ENCODE measurements at regions not wholly inside any gene's neighbourhood (a gene's known extent, or its start where the extent isn't known, plus 50 kb on each side); places are given as distances from the start of the nearest gene placed in this dataset.

- FAIRE-seq (no peak), DNase-seq (no peak), ATAC-seq (no peak)
- H3K4me3 ChIP-seq: no peak overlapping the region
- no peak for TF ChIP-seq CTCF (IDR thresholded peaks at IDR 0.05)
- H3K27me3 ChIP-seq: no peaks in the 10 kb centered on the region
- H3K36me3 ChIP-seq: no peaks in the 10 kb centered on the region
- H3K9me3 ChIP-seq: no peaks in the 10 kb centered on the region
- no peak overlapping the region for H3K27ac ChIP-seq
- intact Hi-C loops (cut with DNase I): no loop called here
- no peaks in the 10 kb centered on the region for H3K4me1 ChIP-seq
Measured at GRCh38 chr5:33311893-33312292, 128.9 kb upstream of the TARS1 start.

GRCh38 chr5:33312571-33313549, 127.9 kb upstream of the TARS1 start:
- intact Hi-C loops (cut with DNase I): no loop called here
- WGBS, 2 donors: 83 to 97% methylated on average over 4 of the region's 4 CpGs

GRCh38 chr5:33315189-33315588, 125.6 kb upstream of the TARS1 start:
- no peaks in the 10 kb centered on the region for H3K9me3 ChIP-seq
- WGBS, 2 donors: 66 to 83% methylated on average over 1 of the region's 1 CpG
- FAIRE-seq (no peak), ATAC-seq (no peak), DNase-seq (no peak)
- H3K27me3 ChIP-seq: no peaks in the 10 kb centered on the region
- intact Hi-C loops (cut with DNase I): no loop called here
- TF ChIP-seq CTCF (IDR thresholded peaks at IDR 0.05): no peak
- no peak overlapping the region for H3K27ac ChIP-seq
- no peaks in the 10 kb centered on the region for H3K36me3 ChIP-seq
- no peaks in the 10 kb centered on the region for H3K4me1 ChIP-seq
- H3K4me3 ChIP-seq: no peak overlapping the region

More at GRCh38 chr5:33312571-33313549, 127.9 kb upstream of the TARS1 start:
- Histone ChIP-seq H3K4me3 (no peak overlapping the region), H3K27ac (no peak overlapping the region), H3K4me1 (no peaks in the 10 kb centered on the region), H3K36me3 (no peaks in the 10 kb centered on the region), H3K27me3 (no peaks in the 10 kb centered on the region), H3K9me3 (no peaks in the 10 kb centered on the region)
- FAIRE-seq (peak; percentile 39), ATAC-seq (no peak), DNase-seq (no peak)
- no peak for TF ChIP-seq CTCF (IDR thresholded peaks at IDR 0.05)

- no peak for FAIRE-seq
- 73 to 77% methylated on average over 1 of the region's 1 CpG for WGBS, 2 donors
- Histone ChIP-seq H3K4me3 (no peak overlapping the region), H3K36me3 (no peaks in the 10 kb centered on the region), H3K9me3 (no peaks in the 10 kb centered on the region), H3K27me3 (no peaks in the 10 kb centered on the region), H3K27ac (no peak overlapping the region), H3K4me1 (no peaks in the 10 kb centered on the region)
- TF ChIP-seq CTCF (IDR thresholded peaks at IDR 0.05): no peak
- DNase-seq: no peak
- intact Hi-C loops (cut with DNase I): no loop called here
- ATAC-seq: no peak
Measured at GRCh38 chr5:33316773-33317172, 124.0 kb upstream of the TARS1 start.

GRCh38 chr5:33317271-33317670, 123.5 kb upstream of the TARS1 start:
- DNase-seq: no peak
- no peak for FAIRE-seq
- WGBS, 2 donors: 71 to 89% methylated on average over 2 of the region's 2 CpGs
- TF ChIP-seq CTCF (IDR thresholded peaks at IDR 0.05): no peak
- Histone ChIP-seq H3K27ac (no peak overlapping the region), H3K9me3 (no peaks in the 10 kb centered on the region), H3K4me3 (no peak overlapping the region), H3K4me1 (no peaks in the 10 kb centered on the region), H3K27me3 (no peaks in the 10 kb centered on the region), H3K36me3 (no peaks in the 10 kb centered on the region)
- no peak for ATAC-seq
- intact Hi-C loops (cut with DNase I): no loop called here
